Esophagus muscularis mucosa (tissue), 4 donors: ENCODE measurements at regions not wholly inside any gene's neighbourhood (a gene's known extent, or its start where the extent isn't known, plus 50 kb on each side); places are given as distances from the start of the nearest gene placed in this dataset.

Experiments
- DNase-seq: peaks from one replicate; pipeline ENCODE4 v3.0.0-alpha.2; 2017; ENCODE audit errors: extremely low spot score
- H3K27ac ChIP-seq, 4 donors: fragments of 200-600 bp; sonication (generic); replicated peaks in 1 of 4; 1 replicate in 3 of 4; 2 replicates in 1 of 4; pipeline ENCODE4 v1.5.1; 2016 to 2019; ENCODE audit warnings: mild to moderate bottlenecking in 1 of 4
- H3K27me3 ChIP-seq, 4 donors: fragments of 200-600 bp; sonication (generic); one replicate each; pipeline versions ENCODE4 v1.5.1 to v1.6.0; 2016 to 2019
- H3K36me3 ChIP-seq, 4 donors: fragments of 200-600 bp; sonication (generic); one replicate each; pipeline ENCODE4 v1.5.1; 2016 to 2019
- H3K4me1 ChIP-seq, 4 donors: fragments of 200-600 bp; sonication (generic); one replicate each; pipeline ENCODE4 v1.5.1; 2016 to 2019
- H3K4me3 ChIP-seq, 4 donors: fragments of 200-600 bp; sonication (generic); 1 replicate in 2 of 4; 2 replicates in 2 of 4; pipeline ENCODE4 v1.5.1; 2016 to 2019; ENCODE audit warnings: mild to moderate bottlenecking in 4 of 4, moderate library complexity in 1 of 4
- H3K9me3 ChIP-seq, 4 donors: fragments of 200-600 bp; sonication (generic); 1 replicate in 3 of 4; 2 replicates in 1 of 4; pipeline ENCODE4 v1.5.1; 2016 to 2019
- EP300 ChIP-seq: sonication (generic); formaldehyde crosslinking; IDR thresholded peaks from one replicate; pipeline ENCODE4 v1.6.1; 2017; ENCODE audit warnings: antibody characterized with exemption
- POLR2A ChIP-seq: fragments of 450-650 bp; IDR thresholded peaks from one replicate; pipeline ENCODE4 v1.6.1; 2017; ENCODE audit warnings: antibody characterized with exemption, moderate library complexity, mild to moderate bottlenecking, low read depth
- POLR2AphosphoS5 ChIP-seq, 2 donors: sonication (generic); formaldehyde crosslinking; IDR thresholded peaks; one replicate each; pipeline ENCODE4 v1.6.1; 2017; ENCODE audit warnings: antibody characterized with exemption in 2 of 2
- WGBS: methylation state at CpG from one replicate; pipeline ENCODE4 v1.1.5; 2018; 5-methylcytosine and 5-hydroxymethylcytosine counted together
- intact Hi-C: fragments of 100-400 bp; cut with DNase I; formaldehyde crosslinking; loops from one replicate; pipeline ENCODE4 v1.15.1; 2023
- small RNA-seq, 3 donors: library from RNA; depleted of rRNA; stranded (forward); fragments of <200 nt; gene quantifications; one replicate each; pipeline ENCODE3, GENCODE V24; 2016
- TF ChIP-seq, protein P1 (sequence below), 3 experiments: fragments of 200-600 bp in 2 of 3; fragments of 450-650 bp in 1 of 3; sonication (generic) in 2 of 3; IDR thresholded peaks; one replicate each; pipeline ENCODE4 v1.5.1; 2017 to 2019; ENCODE audit warnings: antibody characterized with exemption in 3 of 3, mild to moderate bottlenecking in 2 of 3, moderate library complexity in 1 of 3

GRCh38 chr12:13270817-13271216 lies 74.3 kb downstream of the EMP1 start:
- WGBS, result 93% methylated on average over 4 of the region's 4 CpGs
- intact Hi-C loops, result loop anchor here (10.0 kb wide), 1 partner anchor 264 kb away; no protein-coding TSS in a partner anchor

More at GRCh38 chr12:13270817-13271216, 74.3 kb downstream of the EMP1 start:
- Histone ChIP-seq H3K27me3 (peaks cover 0 to 9% (median 0%) of the 10 kb centered on the region in 4 donors), H3K27ac (no peak overlapping the region), H3K36me3 (no peaks in the 10 kb centered on the region), H3K4me1 (no peaks in the 10 kb centered on the region), H3K9me3 (no peaks in the 10 kb centered on the region), H3K4me3 (no peak overlapping the region)
- no peak for DNase-seq
- no peak for TF ChIP-seq POLR2AphosphoS5 (IDR thresholded peaks at IDR 0.05)
- TF ChIP-seq POLR2A, result no peak
- TF ChIP-seq EP300, result no peak
- TF ChIP-seq, protein P1, sequence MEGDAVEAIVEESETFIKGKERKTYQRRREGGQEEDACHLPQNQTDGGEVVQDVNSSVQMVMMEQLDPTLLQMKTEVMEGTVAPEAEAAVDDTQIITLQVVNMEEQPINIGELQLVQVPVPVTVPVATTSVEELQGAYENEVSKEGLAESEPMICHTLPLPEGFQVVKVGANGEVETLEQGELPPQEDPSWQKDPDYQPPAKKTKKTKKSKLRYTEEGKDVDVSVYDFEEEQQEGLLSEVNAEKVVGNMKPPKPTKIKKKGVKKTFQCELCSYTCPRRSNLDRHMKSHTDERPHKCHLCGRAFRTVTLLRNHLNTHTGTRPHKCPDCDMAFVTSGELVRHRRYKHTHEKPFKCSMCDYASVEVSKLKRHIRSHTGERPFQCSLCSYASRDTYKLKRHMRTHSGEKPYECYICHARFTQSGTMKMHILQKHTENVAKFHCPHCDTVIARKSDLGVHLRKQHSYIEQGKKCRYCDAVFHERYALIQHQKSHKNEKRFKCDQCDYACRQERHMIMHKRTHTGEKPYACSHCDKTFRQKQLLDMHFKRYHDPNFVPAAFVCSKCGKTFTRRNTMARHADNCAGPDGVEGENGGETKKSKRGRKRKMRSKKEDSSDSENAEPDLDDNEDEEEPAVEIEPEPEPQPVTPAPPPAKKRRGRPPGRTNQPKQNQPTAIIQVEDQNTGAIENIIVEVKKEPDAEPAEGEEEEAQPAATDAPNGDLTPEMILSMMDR (IDR thresholded peaks at IDR 0.05), result no peak

Small RNAs in the stretch of these regions (small RNA-seq; reads per million reads assigned to genes)
- gene RNA5SP353 (0 to 0.17 (median 0) reads per million in 3 donors), gene RNU6-590P (0 reads per million in 3 donors)
